GM12873 (cell line): ENCODE measurements at regions not wholly inside any gene's neighbourhood (a gene's known extent, or its start where the extent isn't known, plus 50 kb on each side); places are given as distances from the start of the nearest gene placed in this dataset.

Source experiments
- TF ChIP-seq, protein P1 (sequence below): IDR thresholded peaks from 2 replicates; pipeline ENCODE4 v1.5.1; 2012; ENCODE audit warnings: low read depth, mild to moderate bottlenecking, moderate library complexity, low read length, control low read depth; ENCODE audit not compliant: insufficient read depth; ENCODE audit errors: missing control alignments

DNA sequence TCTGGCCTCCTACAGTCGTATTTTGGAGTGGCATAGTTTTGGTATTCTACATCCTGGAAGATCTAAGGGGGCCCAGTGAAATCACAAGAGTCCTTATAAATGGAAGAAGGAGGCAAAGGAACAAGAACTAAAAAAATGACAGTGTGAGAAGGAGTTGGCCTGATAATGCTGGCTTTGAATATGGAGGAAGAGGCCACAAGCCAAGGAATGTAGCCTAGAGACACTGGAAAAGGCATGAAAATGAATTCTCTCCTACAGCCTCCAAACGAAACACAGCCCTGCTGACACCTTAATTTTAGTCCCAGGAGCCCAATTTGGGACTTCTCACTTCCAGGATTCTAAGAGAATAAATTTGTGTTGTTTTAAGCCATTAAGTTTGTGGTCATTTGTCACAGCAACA lies 54.6 kb upstream of the LIPC start:
- TF ChIP-seq, protein P1, sequence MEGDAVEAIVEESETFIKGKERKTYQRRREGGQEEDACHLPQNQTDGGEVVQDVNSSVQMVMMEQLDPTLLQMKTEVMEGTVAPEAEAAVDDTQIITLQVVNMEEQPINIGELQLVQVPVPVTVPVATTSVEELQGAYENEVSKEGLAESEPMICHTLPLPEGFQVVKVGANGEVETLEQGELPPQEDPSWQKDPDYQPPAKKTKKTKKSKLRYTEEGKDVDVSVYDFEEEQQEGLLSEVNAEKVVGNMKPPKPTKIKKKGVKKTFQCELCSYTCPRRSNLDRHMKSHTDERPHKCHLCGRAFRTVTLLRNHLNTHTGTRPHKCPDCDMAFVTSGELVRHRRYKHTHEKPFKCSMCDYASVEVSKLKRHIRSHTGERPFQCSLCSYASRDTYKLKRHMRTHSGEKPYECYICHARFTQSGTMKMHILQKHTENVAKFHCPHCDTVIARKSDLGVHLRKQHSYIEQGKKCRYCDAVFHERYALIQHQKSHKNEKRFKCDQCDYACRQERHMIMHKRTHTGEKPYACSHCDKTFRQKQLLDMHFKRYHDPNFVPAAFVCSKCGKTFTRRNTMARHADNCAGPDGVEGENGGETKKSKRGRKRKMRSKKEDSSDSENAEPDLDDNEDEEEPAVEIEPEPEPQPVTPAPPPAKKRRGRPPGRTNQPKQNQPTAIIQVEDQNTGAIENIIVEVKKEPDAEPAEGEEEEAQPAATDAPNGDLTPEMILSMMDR = no peak

DNA sequence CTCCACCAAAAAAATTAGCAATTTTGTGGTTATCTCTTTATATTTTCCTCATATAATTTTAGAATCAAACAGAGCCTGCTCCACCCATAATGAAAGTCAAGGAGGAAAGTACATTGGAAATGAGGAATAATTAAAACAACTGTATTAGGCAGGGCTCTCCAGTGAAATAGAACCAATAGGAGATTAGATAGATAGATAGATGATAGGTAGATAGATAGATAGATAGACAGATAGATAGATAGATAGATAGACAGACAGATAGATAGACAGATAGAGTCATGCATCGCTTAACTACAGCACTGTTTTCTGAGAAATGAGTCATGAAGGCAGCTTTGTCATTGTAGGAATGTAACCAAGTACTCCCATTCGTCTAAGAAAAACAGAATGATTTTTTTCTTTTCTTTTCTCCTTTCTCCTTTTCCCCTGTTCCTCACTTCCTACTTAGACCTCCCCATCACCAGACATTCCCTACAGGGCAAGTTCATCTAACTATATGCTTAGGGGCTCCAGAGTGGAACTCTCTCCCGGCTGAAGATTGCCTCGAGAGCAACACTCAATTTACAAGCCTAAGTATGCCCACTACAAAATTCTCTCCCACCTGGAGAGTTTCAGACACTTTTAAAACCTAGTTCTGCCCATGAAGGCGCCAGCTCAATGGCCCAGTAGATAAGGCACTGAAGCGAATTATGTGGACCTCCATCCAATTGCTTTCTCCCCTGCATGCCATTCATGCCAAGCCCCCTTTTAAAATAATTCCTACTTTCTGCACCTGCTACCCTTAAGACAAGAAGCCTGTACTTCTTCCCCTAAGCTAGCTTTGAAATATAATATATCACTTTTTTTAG lies 53.3 kb upstream of the LIPC start:
- TF ChIP-seq, protein P1 = no peak

GRCh38 chr15:58380280-58380945 lies 51.4 kb upstream of the LIPC start:
- TF ChIP-seq, protein P1 = no peak

DNA sequence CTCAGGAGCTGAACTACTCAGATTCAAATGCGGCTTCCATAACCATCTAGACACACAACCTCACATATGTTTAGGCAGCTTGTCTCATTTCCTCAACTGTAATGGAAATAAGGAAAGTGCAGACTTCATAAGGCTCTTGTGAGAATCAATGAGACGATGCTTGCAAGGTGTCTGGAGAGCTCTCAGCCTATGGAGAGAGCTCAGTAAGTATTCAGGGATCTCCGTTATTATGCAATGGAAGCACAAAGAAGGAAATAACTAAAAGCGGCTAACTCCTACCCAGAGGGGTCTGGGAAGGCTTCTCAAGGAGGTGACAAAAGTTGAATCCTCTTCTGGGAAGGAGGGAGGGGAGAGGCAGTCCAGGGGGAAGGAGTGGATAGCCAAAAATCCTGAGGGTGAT lies 50.1 kb upstream of the LIPC start:
- TF ChIP-seq, protein P1 = no peak
